A673 (cell line): ENCODE measurements at regions not wholly inside any gene's neighbourhood (a gene's known extent, or its start where the extent isn't known, plus 50 kb on each side); places are given as distances from the start of the nearest gene placed in this dataset.

Source experiments
- EZH2 ChIP-seq: fragments of 200-600 bp; sonication (generic); IDR thresholded peaks from 2 replicates; pipeline ENCODE4 v1.6.1; 2017; ENCODE audit warnings: borderline replicate concordance, low read depth, mild to moderate bottlenecking, mixed read lengths, antibody characterized with exemption, low read length; ENCODE audit not compliant: poor library complexity, severe bottlenecking
- TF ChIP-seq, protein P1 (sequence below): fragments of 300-800, 200-600 bp; sonication (generic); conservative IDR thresholded peaks from 2 replicates; pipeline ENCODE4 v1.5.1; 2017; ENCODE audit warnings: low read depth, mild to moderate bottlenecking, antibody characterized with exemption, low read length, moderate library complexity, mixed read lengths

DNA sequence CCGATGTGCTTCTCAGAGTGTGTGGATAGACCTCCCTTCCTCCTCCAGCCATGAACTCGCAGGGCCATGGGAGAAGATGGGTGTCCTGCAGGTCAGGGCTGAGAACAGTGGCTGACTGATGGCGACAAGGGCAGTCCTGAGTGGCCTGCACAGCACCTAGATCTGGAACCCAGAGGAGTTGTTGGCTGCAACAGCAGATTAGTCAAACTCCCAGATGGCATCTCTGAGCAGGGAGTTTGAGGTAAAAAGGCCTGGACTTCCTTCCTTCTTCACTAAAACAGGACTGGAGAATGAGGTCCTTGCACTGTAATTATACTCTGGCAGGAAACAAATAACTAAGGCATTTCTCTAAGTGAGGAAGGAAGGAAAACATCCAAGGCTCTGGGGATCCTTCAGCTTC is 160.8 kb downstream of the MYCN start:
- TF ChIP-seq, protein P1, sequence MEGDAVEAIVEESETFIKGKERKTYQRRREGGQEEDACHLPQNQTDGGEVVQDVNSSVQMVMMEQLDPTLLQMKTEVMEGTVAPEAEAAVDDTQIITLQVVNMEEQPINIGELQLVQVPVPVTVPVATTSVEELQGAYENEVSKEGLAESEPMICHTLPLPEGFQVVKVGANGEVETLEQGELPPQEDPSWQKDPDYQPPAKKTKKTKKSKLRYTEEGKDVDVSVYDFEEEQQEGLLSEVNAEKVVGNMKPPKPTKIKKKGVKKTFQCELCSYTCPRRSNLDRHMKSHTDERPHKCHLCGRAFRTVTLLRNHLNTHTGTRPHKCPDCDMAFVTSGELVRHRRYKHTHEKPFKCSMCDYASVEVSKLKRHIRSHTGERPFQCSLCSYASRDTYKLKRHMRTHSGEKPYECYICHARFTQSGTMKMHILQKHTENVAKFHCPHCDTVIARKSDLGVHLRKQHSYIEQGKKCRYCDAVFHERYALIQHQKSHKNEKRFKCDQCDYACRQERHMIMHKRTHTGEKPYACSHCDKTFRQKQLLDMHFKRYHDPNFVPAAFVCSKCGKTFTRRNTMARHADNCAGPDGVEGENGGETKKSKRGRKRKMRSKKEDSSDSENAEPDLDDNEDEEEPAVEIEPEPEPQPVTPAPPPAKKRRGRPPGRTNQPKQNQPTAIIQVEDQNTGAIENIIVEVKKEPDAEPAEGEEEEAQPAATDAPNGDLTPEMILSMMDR, result no peak
- no peak for TF ChIP-seq EZH2
